IMR-90 (cell line): ENCODE measurements at regions not wholly inside any gene's neighbourhood (a gene's known extent, or its start where the extent isn't known, plus 50 kb on each side); places are given as distances from the start of the nearest gene placed in this dataset.

ENCODE experiments used
- ATAC-seq: fragments of 200-7000 bp; cut with Tn5 transposase; 2 replicates; pipeline ENCODE4 v1.9.1; 2020; ENCODE audit warnings: low read depth, mild to moderate bottlenecking, moderate library complexity
- BruUV-seq: library from RNA; stranded (reverse); fragments of 400-500 nt; replicated peaks from 2 replicates; lab custom pipeline; 2021; lab: Mats Ljungman, UMichigan
- CTCF ChIA-PET: fragments of 300-600 bp; formaldehyde crosslinking; extraction: SDS; loops from one replicate; lab custom pipeline; 2021; ENCODE audit warnings: antibody characterized with exemption; lab: Yijun Ruan, JAX
- POLR2A ChIA-PET: fragments of 300-600 bp; sonication (Branson Sonifier 250); formaldehyde crosslinking; loops from one replicate; lab custom pipeline; 2022; ENCODE audit warnings: antibody characterized with exemption; ENCODE audit not compliant: unreplicated experiment; lab: Charles Lee
- DNase-seq: peaks from one replicate; pipeline ENCODE4 v3.0.0; 2013
- H2AFZ ChIP-seq: replicated peaks from 2 replicates; pipeline ENCODE3; 2013; ENCODE audit warnings: low read length, mild to moderate bottlenecking; ENCODE audit not compliant: poor library complexity
- H2AK5ac ChIP-seq: 2 replicates; pipeline ENCODE4 v1.6.1; 2013; ENCODE audit warnings: low read depth, low read length, inconsistent platforms
- H2AK9ac ChIP-seq: replicated peaks from 2 replicates; pipeline ENCODE3; 2013; ENCODE audit warnings: mild to moderate bottlenecking, low read depth, low read length, moderate library complexity; ENCODE audit not compliant: poor library complexity
- H2BK120ac ChIP-seq: 2 replicates; pipeline ENCODE4 v1.6.1; 2013; ENCODE audit warnings: low read depth, low read length, inconsistent platforms
- H2BK15ac ChIP-seq: 3 replicates; pipeline ENCODE4 v1.6.1; 2013; ENCODE audit warnings: low read depth, low read length, inconsistent platforms
- H2BK20ac ChIP-seq: 2 replicates; pipeline ENCODE4 v1.6.1; 2013; ENCODE audit warnings: low read depth, mild to moderate bottlenecking, inconsistent platforms, low read length, moderate library complexity
- H2BK5ac ChIP-seq: 2 replicates; pipeline ENCODE4 v1.6.1; 2013; ENCODE audit warnings: mild to moderate bottlenecking, low read depth, low read length, inconsistent platforms; ENCODE audit not compliant: poor library complexity, severe bottlenecking
- H3K14ac ChIP-seq: replicated peaks from 2 replicates; pipeline ENCODE4 v1.6.1; 2013; ENCODE audit warnings: low read depth, low read length, inconsistent platforms
- H3K18ac ChIP-seq: 2 replicates; pipeline ENCODE4 v1.6.1; 2013; ENCODE audit warnings: low read depth, low read length, control low read depth
- H3K23ac ChIP-seq: 2 replicates; pipeline ENCODE4 v1.6.1; 2013; ENCODE audit warnings: low read depth, low read length, inconsistent platforms
- H3K27ac ChIP-seq: 2 replicates; pipeline ENCODE4 v1.5.1; 2013; ENCODE audit warnings: mild to moderate bottlenecking, control low read depth, low read length; ENCODE audit not compliant: insufficient read depth
- H3K27me3 ChIP-seq: 2 replicates; pipeline ENCODE4 v1.6.1; 2013; ENCODE audit warnings: low read length; ENCODE audit not compliant: control insufficient read depth, insufficient read depth
- H3K36me3 ChIP-seq: 2 replicates; pipeline ENCODE4 v1.6.1; 2013; ENCODE audit warnings: low read length, mixed read lengths; ENCODE audit not compliant: control insufficient read depth, insufficient read depth
- H3K4ac ChIP-seq: 2 replicates; pipeline ENCODE4 v1.6.1; 2013; ENCODE audit warnings: low read depth, low read length, inconsistent platforms
- H3K4me1 ChIP-seq: 2 replicates; pipeline ENCODE4 v1.6.1; 2013; ENCODE audit warnings: low read length, mixed read lengths; ENCODE audit not compliant: control insufficient read depth, insufficient read depth
- H3K4me2 ChIP-seq: 2 replicates; pipeline ENCODE4 v1.6.1; 2013; ENCODE audit warnings: low read depth, mild to moderate bottlenecking, control low read depth, low read length, moderate library complexity
- H3K4me3 ChIP-seq: 2 replicates; pipeline ENCODE4 v1.5.1; 2013; ENCODE audit warnings: low read depth, mild to moderate bottlenecking, control low read depth, low read length, moderate library complexity; ENCODE audit not compliant: insufficient read depth
- H3K56ac ChIP-seq: 2 replicates; pipeline ENCODE4 v1.6.1; 2013; ENCODE audit warnings: low read length, inconsistent platforms; ENCODE audit not compliant: insufficient read depth; ENCODE audit errors: extremely low read depth
- H3K79me1 ChIP-seq, 2 experiments: 2 replicates each; pipeline ENCODE4 v1.6.1; 2013; ENCODE audit warnings: low read length in 2 of 2, inconsistent platforms in 1 of 2, low read depth in 1 of 2
- H3K9ac ChIP-seq: 2 replicates; pipeline ENCODE4 v1.6.1; 2013; ENCODE audit warnings: low read depth, low read length, control low read depth
- H3K9me1 ChIP-seq: 2 replicates; pipeline ENCODE4 v1.6.1; 2013; ENCODE audit warnings: low read length, inconsistent platforms; ENCODE audit not compliant: insufficient read depth
- H3K9me3 ChIP-seq: 2 replicates; pipeline ENCODE4 v1.6.1; 2013; ENCODE audit warnings: low read length; ENCODE audit not compliant: control insufficient read depth, insufficient read depth
- H4K20me1 ChIP-seq: 2 replicates; pipeline ENCODE4 v1.6.1; 2013; ENCODE audit warnings: low read length, inconsistent platforms; ENCODE audit not compliant: insufficient read depth
- H4K5ac ChIP-seq: 2 replicates; pipeline ENCODE4 v1.6.1; 2013; ENCODE audit warnings: mild to moderate bottlenecking, low read depth, low read length, control low read depth
- H4K8ac ChIP-seq, 2 experiments: 2 replicates each; pipeline ENCODE4 v1.6.1; 2013; ENCODE audit warnings: low read depth in 2 of 2, low read length in 2 of 2, control low read depth in 1 of 2, inconsistent platforms in 1 of 2
- H4K91ac ChIP-seq: 2 replicates; pipeline ENCODE4 v1.6.1; 2013; ENCODE audit warnings: low read depth, low read length, inconsistent platforms; ENCODE audit not compliant: insufficient read depth
- BHLHE40 ChIP-seq: fragments of 150-350 bp; IDR thresholded peaks from 2 replicates; pipeline ENCODE4 v1.6.1; 2016; ENCODE audit warnings: mild to moderate bottlenecking, low read depth, low read length
- CEBPB ChIP-seq: IDR thresholded peaks from 2 replicates; pipeline ENCODE4 v1.6.1; 2012; ENCODE audit warnings: low read depth, low read length, improper control_type of control experiment
- CHD1 ChIP-seq: IDR thresholded peaks from 2 replicates; pipeline ENCODE4 v1.6.1; 2012; ENCODE audit warnings: low read depth, low read length, improper control_type of control experiment
- FOS ChIP-seq: fragments of 150-350 bp; IDR thresholded peaks from 2 replicates; pipeline ENCODE4 v1.6.1; 2016; ENCODE audit warnings: low read depth, low read length
- MAFK ChIP-seq: IDR thresholded peaks from 2 replicates; pipeline ENCODE4 v1.6.1; 2012; ENCODE audit warnings: low read depth, low read length, improper control_type of control experiment
- MAZ ChIP-seq: IDR thresholded peaks from 2 replicates; pipeline ENCODE4 v1.6.1; 2012; ENCODE audit warnings: low read depth, mild to moderate bottlenecking, low read length, improper control_type of control experiment, moderate library complexity, borderline replicate concordance
- MXI1 ChIP-seq: IDR thresholded peaks from 2 replicates; pipeline ENCODE4 v1.6.1; 2012; ENCODE audit warnings: low read depth, mild to moderate bottlenecking, low read length, moderate library complexity, borderline replicate concordance
- NFE2L2 ChIP-seq: fragments of 150-350 bp; IDR thresholded peaks from 2 replicates; pipeline ENCODE4 v1.6.1; 2016; ENCODE audit warnings: low read depth, mild to moderate bottlenecking, low read length
- POLR2A ChIP-seq: IDR thresholded peaks from 2 replicates; pipeline ENCODE4 v1.6.1; 2012; ENCODE audit warnings: mild to moderate bottlenecking, low read depth, low read length
- RAD21 ChIP-seq: IDR thresholded peaks from 2 replicates; pipeline ENCODE4 v1.6.1; 2012; ENCODE audit warnings: low read length, improper control_type of control experiment
- RCOR1 ChIP-seq: IDR thresholded peaks from 2 replicates; pipeline ENCODE4 v1.6.1; 2012; ENCODE audit warnings: mild to moderate bottlenecking, low read length, improper control_type of control experiment; ENCODE audit not compliant: insufficient replicate concordance
- RFX5 ChIP-seq: IDR thresholded peaks from 2 replicates; pipeline ENCODE4 v1.8.0; 2012; ENCODE audit warnings: low read depth, mild to moderate bottlenecking, low read length, moderate library complexity
- SMC3 ChIP-seq: fragments of 150-350 bp; IDR thresholded peaks from 2 replicates; pipeline ENCODE4 v1.6.1; 2016; ENCODE audit warnings: low read depth, mild to moderate bottlenecking, antibody characterized with exemption, low read length, moderate library complexity
- WGBS, 2 experiments: methylation state at CpG; one replicate each; pipeline versions ENCODE4 v1.1.5 to v1.1.7; 2013; ENCODE audit warnings: missing lambda C conversion rate in 2 of 2; ENCODE audit not compliant: insufficient read length in 1 of 2; ENCODE audit errors: extremely low coverage in 2 of 2; 5-methylcytosine and 5-hydroxymethylcytosine counted together
- dilution Hi-C: fragments of 300-500 bp; cut with HindIII; formaldehyde crosslinking; loops from one replicate; pipeline ENCODE4 v1.14.3; 2018; ENCODE audit warnings: low sequenced_read_pairs; ENCODE audit not compliant: unreplicated experiment
- in situ Hi-C: fragments of 300-500 bp; cut with MboI; formaldehyde crosslinking; loops from 3 replicates; pipeline ENCODE4 v1.14.3; 2019; ENCODE audit warnings: low sequenced_read_pairs, inconsistent platforms, mixed read lengths
- intact Hi-C: fragments of 100-400 bp; cut with micrococcal nuclease; formaldehyde crosslinking; loops from 2 replicates; pipeline ENCODE4 v1.10.0; 2022
- TF ChIP-seq, protein P1 (sequence below): conservative IDR thresholded peaks from 2 replicates; pipeline ENCODE4 v1.5.1; 2012; ENCODE audit warnings: mild to moderate bottlenecking, low read depth, low read length, improper control_type of control experiment
- TF ChIP-seq, protein P2 (sequence below): fragments of 150-350 bp; IDR thresholded peaks from 2 replicates; pipeline ENCODE4 v1.6.1; 2016; ENCODE audit warnings: low read depth, mild to moderate bottlenecking, low read length, moderate library complexity, borderline replicate concordance
- TF ChIP-seq, protein P3 (sequence below): fragments of 150-350 bp; IDR thresholded peaks from 2 replicates; pipeline ENCODE4 v1.6.1; 2017; ENCODE audit warnings: mild to moderate bottlenecking, antibody characterized with exemption, low read length, low read depth

DNA sequence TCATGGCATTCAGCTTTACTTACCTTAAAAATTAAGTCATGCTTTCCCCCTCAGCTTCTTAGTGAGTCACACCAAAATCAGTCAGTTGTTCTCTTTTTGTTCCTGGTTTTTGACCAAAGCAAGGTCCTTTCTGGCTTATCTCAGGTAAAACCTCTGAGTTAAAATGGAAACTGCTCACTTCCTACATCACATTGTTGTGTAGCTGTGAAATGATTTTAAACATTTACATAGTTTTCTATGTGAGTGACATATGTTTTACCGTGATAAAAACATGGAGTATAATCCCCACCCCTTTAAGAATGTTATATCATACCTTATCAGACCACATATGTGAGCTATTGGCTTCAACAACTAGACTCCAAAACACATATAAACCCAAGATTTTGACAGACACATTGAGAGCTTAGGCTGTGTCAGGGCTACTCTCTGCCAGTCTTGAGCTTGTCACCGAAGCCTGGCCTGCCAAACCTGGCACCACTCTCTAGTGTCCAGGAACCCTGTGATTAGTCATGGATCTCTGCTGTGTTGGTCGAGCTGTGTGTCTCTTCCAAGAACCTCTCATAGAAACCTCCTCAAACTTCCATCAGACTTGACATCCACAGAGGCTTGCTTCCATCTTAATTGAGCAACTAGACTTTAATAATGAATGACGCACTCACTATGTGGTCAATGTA lies 113.7 kb upstream of the FOXN2 start:
- no peak overlapping the region for H3K4me3 ChIP-seq
- no peaks in the 10 kb centered on the region for H3K79me1 ChIP-seq
- peak overlapping the region; percentile 44 for H2AK9ac ChIP-seq
- no peak overlapping the region for H3K9ac ChIP-seq
- H2BK20ac ChIP-seq: no peak overlapping the region
- H3K9me3 ChIP-seq: no peaks in the 10 kb centered on the region
- TF ChIP-seq, protein P1, sequence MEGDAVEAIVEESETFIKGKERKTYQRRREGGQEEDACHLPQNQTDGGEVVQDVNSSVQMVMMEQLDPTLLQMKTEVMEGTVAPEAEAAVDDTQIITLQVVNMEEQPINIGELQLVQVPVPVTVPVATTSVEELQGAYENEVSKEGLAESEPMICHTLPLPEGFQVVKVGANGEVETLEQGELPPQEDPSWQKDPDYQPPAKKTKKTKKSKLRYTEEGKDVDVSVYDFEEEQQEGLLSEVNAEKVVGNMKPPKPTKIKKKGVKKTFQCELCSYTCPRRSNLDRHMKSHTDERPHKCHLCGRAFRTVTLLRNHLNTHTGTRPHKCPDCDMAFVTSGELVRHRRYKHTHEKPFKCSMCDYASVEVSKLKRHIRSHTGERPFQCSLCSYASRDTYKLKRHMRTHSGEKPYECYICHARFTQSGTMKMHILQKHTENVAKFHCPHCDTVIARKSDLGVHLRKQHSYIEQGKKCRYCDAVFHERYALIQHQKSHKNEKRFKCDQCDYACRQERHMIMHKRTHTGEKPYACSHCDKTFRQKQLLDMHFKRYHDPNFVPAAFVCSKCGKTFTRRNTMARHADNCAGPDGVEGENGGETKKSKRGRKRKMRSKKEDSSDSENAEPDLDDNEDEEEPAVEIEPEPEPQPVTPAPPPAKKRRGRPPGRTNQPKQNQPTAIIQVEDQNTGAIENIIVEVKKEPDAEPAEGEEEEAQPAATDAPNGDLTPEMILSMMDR: no peak
- TF ChIP-seq SMC3 (no peak), CHD1 (no peak), NFE2L2 (no peak), RAD21 (no peak), RFX5 (no peak), MAFK (no peak), MAZ (no peak), FOS (no peak), CEBPB (no peak), BHLHE40 (no peak), POLR2A (no peak), MXI1 (no peak), RCOR1 (no peak)
- TF ChIP-seq, protein P2, sequence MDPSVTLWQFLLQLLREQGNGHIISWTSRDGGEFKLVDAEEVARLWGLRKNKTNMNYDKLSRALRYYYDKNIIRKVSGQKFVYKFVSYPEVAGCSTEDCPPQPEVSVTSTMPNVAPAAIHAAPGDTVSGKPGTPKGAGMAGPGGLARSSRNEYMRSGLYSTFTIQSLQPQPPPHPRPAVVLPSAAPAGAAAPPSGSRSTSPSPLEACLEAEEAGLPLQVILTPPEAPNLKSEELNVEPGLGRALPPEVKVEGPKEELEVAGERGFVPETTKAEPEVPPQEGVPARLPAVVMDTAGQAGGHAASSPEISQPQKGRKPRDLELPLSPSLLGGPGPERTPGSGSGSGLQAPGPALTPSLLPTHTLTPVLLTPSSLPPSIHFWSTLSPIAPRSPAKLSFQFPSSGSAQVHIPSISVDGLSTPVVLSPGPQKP: no peak
- TF ChIP-seq, protein P3, sequence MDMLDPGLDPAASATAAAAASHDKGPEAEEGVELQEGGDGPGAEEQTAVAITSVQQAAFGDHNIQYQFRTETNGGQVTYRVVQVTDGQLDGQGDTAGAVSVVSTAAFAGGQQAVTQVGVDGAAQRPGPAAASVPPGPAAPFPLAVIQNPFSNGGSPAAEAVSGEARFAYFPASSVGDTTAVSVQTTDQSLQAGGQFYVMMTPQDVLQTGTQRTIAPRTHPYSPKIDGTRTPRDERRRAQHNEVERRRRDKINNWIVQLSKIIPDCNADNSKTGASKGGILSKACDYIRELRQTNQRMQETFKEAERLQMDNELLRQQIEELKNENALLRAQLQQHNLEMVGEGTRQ: no peak
- H3K27me3 ChIP-seq: no peaks in the 10 kb centered on the region
- H3K23ac ChIP-seq: no peak overlapping the region
- H4K8ac ChIP-seq: no peak overlapping the region
- no peak overlapping the region for H3K27ac ChIP-seq
- no peak overlapping the region for H3K4me2 ChIP-seq
- BruUV-seq: no TSS peak
- peaks cover 2% of the 10 kb centered on the region for H3K4me1 ChIP-seq
- no peak overlapping the region for H4K91ac ChIP-seq
- no peak overlapping the region for H3K14ac ChIP-seq
- no peak overlapping the region for H3K18ac ChIP-seq
- WGBS, 2 experiments: no CpG with 5 or more reads among the region's 4 CpGs
- no peak overlapping the region for H4K5ac ChIP-seq
- no peaks in the 10 kb centered on the region for H3K36me3 ChIP-seq
- ATAC-seq (no peak), DNase-seq (no peak)
- no peaks in the 10 kb centered on the region; the same call in 1 of the 2 replicates for H3K9me1 ChIP-seq
- intact Hi-C loops: no loop called here
- no peak overlapping the region for H2BK15ac ChIP-seq
- dilution Hi-C loops: no loop called here
- in situ Hi-C loops: no loop called here
- H2BK120ac ChIP-seq: no peak overlapping the region
- H2AFZ ChIP-seq: no peak overlapping the region
- H4K20me1 ChIP-seq: no peaks in the 10 kb centered on the region
- ChIA-PET CTCF (no interaction called here), POLR2A (no interaction called here)
- no peak overlapping the region for H3K4ac ChIP-seq
- no peak overlapping the region for H2AK5ac ChIP-seq
- no peak overlapping the region for H3K56ac ChIP-seq
- no peak overlapping the region for H2BK5ac ChIP-seq
